GM18519 (cell line): ENCODE measurements at regions not wholly inside any gene's neighbourhood (a gene's known extent, or its start where the extent isn't known, plus 50 kb on each side); places are given as distances from the start of the nearest gene placed in this dataset.

ENCODE experiments used
- ATAC-seq: cut with Tn5 transposase; IDR thresholded peaks from one replicate; pipeline ENCODE4 v1.9.1; 2021; ENCODE audit warnings: mild to moderate bottlenecking, moderate library complexity; ENCODE audit not compliant: unreplicated experiment, low FRiP score

DNA sequence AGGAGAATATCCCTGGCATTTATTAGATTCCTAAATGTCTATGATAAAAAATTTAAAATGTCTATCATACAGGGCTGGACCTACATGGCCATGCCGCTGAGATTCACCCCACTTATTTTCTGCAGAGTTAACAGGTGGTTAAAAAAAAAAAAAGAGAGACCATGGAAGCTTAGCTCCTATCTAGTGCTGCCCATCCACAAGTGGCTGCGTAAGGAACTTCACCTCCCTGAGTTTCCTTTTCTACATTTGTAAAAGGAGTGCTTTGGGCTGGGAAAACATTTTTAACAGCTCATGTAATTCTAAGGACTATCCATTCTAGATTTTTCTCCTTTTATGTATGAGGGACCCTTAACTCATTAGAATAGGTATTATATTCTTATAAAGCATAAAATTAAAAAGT is 534.1 kb downstream of the MMUT start:
- ATAC-seq = no peak

DNA sequence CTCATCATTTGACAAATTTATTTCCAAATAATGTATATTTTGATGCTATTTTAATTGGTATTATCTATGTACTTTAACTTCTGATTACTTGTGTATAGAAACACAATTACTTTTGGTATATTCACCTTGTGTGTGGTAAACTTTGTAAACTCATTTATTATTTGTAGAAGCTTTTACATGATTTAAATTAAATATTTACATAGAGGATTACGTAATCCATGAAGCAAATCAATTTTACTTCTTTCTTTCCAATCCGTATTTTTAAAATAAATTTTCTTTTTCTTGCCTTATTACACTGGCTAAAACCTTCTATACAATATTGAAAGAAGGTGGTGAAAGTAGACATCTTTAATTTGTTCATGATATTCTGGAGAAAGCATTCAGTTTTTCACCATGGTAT is 540.2 kb downstream of the MMUT start:
- ATAC-seq = no peak

DNA sequence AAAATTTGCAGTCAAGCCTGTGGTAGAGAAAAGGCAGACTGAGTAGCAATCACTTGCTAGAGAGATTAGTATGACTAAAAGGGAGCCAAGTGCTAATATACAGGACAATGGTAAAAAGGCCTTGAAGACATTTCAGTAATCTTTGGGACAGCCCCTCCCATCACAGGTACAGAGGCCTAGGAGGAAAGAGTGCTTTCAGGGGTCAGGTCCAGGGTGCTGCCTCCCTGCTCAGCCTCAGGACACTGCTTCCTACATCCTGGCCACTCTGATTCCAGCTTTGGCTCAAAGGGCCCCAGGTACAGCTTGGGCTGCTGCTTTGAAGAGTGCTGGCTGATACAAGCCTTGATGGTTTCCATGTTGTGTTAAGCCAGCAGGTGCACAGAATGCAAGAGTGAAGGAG is 543.5 kb downstream of the MMUT start:
- no peak for ATAC-seq

DNA sequence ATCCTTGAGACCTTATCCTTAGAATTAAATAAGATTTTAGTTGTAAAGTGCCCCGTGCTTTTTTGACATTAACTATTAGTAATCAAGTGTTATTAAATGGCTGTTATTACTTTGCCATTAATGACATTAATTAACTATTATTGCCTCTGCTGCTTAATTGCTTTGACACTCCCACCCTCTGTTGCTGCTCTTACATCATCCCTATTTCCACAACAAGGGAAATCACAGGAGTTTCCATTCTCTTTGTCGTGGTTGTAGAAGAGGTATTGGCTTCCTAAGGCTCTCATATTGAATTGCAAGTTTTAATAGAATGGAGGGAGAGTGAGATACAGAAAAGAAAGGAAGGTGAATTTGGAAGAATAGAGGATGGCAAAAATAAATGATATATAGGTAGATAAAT is 545.8 kb downstream of the MMUT start:
- no peak for ATAC-seq

DNA sequence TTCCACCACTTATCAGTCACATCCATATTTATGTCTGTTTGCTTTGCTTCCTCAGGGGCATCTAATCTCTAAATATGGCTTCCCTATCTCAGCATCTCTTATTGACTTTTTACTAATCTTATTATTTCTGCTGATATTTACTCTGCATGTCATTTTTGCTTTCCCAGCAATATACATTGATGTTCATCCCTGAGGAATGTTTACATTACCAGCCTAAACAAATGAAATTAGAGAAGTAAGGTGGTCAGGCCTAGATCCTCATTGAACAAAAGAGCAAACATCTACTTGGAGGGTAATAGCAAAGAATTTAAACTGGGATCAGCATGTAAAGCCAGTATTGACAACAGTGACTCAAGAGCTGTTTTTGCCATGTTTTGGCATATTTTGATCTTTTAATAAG is 546.4 kb downstream of the MMUT start:
- no peak for ATAC-seq

DNA sequence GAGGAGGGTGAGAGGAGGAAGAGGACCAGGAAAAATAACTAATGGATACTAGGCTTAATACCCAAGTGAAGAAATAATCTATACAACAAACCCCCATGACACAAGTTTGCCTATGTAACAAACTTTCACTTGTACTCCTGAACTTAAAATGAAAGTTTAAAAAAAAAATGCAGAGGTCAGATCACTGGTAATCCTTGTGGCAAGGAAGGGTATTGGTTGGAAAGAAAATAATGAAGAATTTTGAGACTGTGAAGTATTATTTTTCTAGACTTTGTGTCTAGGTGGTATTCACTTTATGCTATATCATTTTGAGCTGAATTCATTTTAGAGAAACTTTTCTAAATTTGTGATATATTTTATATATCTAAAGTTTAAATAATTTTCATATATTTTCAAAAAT is 547.5 kb downstream of the MMUT start:
- ATAC-seq = no peak

DNA sequence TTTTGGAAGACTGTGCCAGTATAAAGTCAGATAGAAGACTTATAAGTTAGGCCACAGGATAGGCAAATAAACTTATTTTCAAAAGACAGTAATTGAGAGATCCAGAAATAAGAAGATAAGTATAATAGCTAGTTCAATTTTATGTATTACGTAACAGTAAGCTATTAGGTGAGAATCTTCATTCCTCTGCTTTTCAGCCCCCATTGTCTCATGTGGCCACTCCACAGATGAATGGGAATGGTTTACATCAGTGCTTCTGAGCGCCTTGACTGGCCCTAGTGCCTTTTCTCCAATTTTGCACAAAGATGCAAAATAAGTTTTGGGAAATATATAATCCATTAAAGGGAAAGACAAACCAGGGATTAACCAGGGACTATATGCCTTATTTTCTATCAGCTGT is 550.5 kb downstream of the MMUT start:
- no peak for ATAC-seq

DNA sequence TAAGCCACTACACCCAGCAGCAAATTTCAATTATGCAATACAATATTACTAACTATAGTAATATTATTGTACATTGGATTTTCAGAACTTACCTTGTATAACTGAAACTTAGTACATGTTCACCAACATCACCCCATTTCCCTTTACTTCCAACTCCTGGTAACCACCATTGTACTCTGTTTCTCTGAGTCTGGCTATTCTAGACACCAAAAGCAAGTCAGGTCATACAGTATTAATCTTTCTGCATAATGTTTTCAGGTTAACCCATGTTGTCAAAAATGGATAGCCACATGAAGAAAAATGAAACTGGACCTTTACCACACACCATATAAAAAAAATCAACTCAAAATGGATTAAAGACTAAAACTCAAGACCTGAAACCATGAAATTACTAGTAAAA is 558.2 kb downstream of the MMUT start:
- no peak for ATAC-seq

DNA sequence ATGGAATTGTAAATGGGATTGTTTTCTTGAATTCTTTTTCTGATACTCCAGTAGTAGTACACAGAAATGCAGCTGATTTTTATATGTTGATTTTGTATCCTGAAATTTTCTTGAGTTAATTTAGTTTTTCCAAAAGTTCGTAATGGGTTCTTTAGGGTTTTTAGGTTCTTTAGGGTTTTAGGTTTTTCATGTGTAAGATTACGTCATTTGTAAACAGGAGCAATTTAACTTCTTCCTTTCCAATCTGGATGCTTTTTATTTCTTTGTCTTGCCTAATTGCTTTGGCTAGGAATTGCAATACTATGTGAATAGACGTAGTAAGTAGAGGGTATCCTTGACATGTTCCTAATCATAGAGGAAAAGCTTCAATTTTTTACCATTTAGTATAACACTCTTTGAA is 568.6 kb downstream of the MMUT start:
- ATAC-seq = no peak

DNA sequence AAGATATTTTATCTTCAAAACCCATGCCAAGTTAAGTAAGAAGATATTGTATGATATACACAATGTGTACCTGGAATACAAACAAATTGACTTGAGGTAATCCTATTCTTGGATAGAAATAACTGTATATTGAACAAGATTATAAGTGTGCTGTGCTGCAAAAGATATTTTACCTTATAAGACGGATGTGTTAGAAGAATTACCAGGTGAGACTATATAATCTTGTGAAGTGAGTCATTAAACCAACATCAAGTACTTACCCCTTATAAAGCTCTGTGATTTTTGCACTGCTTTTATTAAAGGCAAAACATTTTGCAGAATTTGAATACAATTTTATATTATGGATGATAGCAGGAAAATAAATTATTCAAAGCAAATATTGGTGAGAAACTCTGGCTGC is 570.0 kb downstream of the MMUT start:
- no peak for ATAC-seq

DNA sequence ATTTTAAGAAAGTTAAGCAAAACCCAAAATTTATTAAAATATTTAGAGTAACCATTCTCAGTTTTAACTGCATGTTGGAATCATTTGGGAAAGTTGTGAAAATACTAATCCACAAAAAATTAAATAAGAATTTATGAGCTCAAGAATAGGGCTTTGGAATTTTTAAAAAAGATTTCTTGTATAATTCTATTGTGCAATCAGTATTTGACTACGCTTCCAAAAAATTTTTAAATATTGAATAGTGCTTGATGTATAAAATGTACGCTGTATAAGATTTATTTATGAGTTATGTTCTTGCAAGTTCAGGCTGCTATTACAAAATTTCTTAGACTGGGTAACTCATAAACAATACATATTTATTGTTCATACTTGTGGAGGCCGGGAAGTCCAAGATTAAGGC is 571.7 kb downstream of the MMUT start:
- no peak for ATAC-seq

DNA sequence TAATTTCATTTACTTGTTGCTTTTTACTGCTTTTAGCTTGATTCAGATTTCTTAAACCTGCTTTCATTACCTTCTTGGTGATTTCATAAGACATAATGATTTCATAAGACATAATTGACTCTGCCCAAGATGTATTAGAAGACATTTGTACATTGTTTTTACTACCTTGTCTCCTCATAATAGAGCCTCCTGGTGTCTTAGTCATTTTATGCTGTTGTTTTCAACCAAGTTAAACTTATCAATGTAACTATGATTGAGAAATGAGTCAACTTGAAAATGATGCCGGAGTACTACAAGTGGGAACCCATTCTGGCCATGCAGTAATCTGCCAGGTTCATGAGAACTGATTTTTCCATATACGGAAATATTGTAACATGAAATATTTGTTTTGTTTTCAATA is 573.6 kb downstream of the MMUT start:
- no peak for ATAC-seq

DNA sequence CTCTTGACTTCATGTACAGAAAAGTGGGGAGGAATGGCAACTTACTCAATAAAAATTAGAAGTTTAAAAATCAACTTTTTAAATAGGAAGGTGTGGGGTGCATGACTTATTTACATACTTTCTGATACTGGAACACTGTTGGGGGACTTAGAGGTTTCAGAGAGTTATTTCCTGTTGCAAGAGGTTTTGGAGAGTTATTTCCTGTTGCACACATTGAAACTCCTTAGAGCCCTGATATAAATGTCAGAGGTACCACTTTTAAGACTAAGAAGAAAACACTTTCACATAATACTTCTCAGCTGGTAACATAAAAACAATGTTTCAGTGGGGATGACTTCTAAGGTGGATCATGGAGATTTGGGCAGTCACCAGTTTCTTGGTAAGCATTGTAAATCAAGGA is 579.9 kb downstream of the MMUT start:
- ATAC-seq = no peak

DNA sequence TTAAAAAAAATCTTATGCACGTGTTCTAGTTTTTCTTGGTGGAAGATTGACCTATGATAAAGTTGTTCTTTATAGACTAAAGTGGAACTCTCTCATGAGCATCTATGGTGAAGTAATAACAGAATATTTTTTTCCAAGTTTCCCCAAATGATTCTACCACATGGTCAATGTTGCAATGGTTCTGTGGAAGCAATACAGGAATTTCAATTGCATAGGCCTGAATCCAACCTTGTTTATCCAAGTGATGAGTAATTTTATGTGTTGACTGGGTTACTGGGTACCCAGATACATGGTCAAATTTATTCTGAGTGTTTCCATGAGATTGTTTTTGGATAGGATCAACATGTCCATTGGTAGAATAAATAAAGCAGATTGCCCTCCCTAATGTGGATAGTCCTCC is 581.5 kb downstream of the MMUT start:
- no peak for ATAC-seq

DNA sequence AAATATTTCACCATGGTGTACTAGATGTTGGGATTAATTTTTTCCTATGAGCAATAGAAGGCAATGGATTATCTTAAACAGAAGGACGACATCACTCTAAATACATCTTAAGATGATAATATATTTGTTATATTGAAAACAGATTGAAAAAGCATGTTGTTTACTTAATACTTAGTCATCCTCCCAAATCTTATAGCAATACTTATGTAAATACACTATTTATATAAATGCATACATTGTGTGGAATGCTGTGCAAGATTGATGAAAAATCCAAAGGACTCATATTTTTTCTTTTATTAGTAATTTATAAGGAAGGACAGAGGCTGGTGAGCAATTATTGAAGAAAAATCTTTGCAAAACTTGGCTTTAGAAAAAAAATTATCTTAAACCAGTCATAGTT is 593.5 kb downstream of the MMUT start:
- ATAC-seq = no peak

DNA sequence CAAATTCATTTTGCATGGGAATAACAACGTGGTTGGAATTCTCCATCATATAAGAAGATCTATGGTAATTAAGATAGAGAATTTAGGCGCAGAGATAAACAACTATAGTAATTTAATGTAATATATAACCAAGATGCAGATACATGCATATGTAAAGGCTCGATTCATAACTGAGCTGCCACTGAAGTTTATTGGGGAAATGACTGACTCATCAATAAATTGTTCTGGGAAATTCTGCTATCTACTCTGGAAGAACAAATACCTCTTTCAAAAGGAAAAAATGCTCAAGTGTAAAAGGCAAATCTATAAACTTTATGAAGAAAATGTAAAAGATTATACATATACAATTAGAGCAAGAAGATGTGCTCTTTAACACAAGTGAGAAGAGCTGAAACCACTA is 596.4 kb downstream of the MMUT start:
- no peak for ATAC-seq

DNA sequence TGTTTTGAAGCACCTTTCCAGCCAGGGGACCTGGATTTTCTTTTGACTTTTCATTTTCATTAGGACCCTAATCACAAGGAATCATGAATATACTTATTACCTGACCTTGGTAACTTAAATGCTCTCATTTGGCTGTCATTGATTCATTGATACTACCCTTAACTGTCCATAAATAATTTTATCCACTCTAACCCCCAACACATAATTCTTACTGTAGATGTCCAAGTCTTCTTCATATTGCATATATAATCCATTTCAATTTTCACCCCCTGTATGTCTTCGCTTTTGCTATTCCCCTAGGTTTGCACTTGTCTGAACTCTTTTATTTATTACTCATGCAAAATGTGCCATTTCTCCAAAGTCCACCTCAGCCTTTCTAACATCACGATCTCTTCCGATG is 602.9 kb downstream of the MMUT start:
- ATAC-seq = no peak

DNA sequence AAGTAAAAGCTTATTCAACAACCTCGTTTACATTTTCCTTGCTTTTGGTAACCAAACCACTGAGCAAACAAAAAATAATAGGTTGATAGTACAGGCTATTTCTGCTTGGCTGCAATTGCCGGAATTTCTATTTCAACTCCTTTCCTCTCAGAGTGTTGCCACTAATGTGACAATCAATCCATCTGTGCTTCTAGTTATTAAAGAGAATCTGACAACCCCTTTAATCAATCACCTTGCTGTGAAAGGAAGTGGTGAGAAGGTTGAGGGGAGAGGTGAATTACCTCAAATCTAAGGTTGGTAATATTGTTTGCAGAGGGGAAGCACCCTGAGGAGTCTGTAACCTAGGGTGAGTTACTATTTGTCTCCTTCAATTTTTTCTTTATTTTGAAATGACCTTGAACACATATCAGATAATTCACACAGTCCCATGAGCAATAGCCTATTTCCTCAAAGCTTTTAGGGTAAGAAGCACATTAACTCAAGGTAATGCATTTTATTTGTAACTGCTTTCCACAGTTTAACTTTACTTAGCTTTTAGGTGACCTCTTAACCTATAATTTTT is 603.4 kb downstream of the MMUT start:
- ATAC-seq = no peak

DNA sequence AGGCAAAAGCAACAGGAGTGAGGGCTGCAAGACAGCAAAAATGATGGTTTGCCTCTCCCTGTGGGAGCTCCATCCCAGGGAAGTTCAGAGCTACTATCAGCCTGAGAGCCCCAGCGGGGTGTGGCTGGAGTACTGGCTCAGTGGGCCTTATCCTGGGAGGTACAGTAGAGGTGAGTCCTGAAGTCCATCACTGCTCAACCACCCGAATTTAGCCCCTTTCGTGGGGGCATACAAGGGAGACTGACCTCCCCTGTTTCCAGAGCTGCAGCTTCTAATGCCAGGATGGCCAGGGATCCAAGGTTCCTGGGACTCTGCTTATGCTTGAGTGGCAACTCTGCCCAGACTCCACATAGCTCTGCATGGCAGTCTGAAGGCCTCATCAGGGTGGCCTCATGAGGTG is 617.8 kb downstream of the MMUT start:
- no peak for ATAC-seq

DNA sequence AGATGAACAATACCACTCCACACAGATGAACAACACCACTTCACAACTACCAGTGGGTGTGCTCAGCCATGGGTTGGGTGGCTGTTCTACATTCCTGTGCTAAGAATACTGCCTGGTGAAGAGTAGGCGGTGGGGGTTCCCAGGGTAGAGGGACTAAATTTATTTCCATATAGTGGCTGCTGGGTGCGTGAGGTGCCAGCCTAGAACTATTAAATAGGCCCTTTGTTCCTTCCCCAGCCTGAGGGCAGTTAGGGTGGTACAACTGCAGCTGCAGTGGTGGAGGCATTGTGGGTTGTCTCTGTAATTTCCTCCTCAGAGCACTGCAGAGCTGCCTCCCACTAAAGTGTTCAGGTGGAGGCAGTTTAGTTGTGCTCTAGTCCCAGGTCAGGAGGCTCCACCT is 618.4 kb downstream of the MMUT start:
- no peak for ATAC-seq

DNA sequence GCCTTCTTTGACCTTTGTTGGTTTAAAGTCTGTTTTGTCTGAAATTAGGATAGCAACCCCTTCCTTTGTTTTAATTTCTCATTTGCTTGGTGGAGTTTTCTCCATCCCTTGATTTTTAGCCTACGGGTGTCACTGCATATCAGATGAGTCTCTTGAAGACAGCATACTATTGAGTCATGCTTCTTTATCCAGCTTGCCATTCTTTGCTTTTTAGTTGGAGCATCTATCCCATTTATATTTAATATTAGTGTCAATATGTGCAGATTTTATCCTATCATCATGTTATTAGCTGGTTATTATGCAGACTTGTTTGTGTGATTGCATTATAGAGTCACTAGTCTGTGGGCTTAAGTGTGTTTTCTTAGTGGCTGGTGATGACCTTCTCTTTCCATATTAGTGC is 622.2 kb downstream of the MMUT start:
- no peak for ATAC-seq

DNA sequence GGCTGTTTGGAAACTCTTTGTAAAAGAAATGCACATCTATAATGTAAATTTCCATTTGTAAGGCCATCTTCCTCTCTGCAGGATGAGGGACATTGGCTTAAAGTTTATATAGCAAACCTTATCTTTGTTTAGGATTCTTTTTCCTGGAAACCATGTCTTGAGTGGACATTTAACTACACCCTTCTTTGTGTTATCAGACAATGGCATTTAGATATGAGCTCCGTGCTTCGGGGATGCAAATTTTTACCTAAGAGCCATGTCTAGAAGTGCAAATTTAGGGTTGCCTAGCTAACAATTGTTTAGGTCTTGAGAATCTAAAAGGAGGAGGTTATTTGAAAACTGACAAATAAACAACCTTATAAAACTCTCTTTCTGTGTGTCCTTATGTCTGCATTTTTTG is 623.8 kb downstream of the MMUT start:
- no peak for ATAC-seq

DNA sequence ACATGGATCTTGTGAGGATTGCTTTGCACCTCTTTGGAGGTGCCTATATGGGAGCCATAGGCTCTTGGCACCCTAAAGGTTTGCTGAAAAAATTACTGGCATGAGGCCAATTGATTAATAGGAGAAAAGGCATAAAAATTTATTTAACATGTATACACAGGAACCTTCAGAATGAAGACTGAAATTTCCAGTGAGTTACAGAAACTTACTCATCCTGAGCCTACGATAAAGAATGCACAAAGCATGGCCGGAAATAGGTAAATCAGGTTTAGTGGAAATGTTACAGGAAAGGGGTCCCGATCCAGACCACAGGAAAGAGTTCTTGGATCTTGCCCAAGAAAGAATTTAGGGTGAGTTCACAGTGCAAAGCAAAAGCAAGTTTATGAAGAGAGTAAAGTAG is 625.3 kb downstream of the MMUT start:
- ATAC-seq = no peak
